ENCODE measurements at regions not wholly inside any gene's neighbourhood (a gene's known extent, or its start where the extent isn't known, plus 50 kb on each side); places are given as distances from the start of the nearest gene placed in this dataset.
A peak's percentile ranks its signal among the peaks of the same experiment; 100 is the strongest.

DNA sequence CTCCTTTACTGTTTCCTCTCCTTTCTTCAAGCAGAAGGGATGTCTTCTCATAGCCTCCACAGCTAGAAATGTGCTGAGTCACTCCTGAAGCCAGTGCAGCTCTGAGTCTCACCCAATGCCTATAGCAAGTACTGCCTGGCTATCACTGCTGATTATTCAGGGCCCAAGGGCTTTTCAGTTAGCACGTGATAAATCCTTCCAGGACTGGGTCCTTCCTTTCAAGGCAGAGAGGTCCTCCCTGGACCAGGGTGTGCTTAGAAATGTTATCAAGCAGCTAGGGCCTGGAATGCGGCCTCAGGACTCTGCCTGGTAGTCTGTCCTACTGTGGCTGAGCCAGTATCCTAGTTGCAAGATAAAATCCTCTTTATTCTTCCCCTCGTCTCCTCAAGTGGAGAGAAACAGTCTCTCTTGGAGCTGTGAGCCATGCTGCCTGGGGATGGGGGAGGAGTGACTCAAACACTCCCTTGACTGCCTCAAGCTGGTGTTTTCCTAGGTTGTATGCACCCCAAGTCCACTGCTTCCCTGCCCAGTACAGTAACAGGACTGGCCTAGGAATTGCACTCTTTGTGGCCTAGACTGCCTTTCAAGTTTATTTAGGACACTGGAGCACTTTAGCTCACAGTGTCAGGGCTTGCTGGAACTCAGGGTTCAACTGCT lies 198.7 kb upstream of the SERP2 start:
- peak; percentile 70 for DNase-seq (ENCODE audit: low spot score)

DNA sequence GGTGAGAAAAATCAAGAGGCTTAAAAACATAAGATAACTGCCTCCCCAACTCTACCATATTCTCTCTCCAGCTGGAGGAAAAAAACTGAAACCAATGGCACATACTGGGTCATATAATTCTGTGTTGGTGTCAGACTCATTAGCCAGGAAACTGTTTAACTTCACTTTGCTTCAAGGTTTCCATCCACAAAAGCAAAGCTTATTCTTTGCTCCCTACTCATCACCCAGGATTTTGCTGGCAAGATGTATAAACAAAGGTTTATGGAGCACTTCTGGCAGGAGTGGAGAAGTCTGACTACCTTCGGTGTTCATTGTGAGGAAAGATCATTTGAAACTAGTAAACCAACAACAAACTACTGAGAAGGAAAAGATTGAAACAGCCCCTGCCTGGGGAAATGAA lies 197.5 kb upstream of the SERP2 start:
- no peak for DNase-seq (ENCODE audit: low spot score)

DNA sequence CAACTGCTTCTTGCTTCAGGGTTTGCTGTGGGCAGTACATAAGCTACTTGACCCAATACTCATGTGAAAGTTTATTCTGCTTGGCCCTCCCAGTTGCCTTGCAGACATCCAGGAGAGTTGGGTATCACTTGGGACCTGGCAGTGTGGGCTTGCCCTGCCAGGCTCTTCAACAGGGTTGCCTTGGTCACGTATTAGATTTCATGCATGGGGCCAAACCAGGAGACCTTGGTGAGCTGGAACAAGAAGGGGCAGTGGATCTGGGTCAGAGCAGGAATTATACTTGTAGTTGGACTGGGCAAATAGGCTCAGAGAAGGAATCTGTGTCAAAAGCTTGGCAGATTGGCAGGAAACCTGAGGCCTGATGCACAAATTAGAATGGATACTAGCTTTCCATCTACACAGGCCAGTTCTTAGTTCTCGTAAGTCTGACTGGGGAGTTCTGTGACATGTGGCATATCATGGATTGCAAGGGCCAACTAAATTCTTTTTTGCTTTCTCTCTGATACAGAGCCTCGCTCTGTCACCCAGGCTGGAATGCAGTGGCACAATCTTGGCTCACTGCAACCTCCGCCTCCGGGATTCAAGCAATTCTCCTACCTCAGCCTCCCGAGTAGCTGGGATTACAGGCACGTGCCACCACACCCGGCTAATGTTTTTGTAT lies 192.6 kb upstream of the SERP2 start:
- no peak for DNase-seq (ENCODE audit: low spot score)

DNA sequence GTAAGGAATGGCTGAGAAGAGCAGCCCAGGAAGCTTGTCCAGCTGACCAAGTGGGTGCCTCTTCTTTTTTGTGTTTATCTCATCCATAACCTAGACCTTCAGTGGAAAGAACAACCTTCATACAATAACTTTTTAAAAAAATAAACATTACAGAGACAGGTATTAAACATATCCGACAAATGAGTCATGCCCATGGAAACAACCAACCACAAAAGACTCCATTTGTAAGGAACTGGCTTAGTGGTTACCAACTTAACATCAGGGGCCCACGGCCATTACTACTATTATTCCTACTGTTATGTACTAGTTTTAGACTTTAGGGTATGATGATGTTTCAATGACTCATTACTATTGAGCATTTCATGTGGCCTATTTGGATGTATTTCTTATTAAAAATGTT lies 191.7 kb upstream of the SERP2 start:
- no peak for DNase-seq (ENCODE audit: low spot score)

DNA sequence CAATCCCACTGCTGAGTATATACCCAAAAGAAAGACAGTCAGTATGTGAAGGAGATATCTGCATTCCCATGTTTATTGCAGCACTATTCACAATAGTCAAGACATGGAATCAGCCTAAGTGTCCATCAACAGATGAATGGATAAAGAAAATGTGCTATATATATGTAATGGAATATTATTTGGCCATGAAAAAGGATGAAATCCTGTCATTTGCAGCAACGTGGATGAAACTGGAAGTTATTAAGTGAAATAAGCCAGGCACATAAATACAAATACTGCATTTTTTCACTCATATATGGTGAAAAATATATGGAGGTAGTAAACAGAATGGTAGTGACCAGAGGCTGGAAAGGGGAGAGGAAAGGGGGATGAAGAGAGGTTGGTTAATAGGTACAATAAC lies 188.9 kb upstream of the SERP2 start:
- no peak for DNase-seq (ENCODE audit: low spot score)

DNA sequence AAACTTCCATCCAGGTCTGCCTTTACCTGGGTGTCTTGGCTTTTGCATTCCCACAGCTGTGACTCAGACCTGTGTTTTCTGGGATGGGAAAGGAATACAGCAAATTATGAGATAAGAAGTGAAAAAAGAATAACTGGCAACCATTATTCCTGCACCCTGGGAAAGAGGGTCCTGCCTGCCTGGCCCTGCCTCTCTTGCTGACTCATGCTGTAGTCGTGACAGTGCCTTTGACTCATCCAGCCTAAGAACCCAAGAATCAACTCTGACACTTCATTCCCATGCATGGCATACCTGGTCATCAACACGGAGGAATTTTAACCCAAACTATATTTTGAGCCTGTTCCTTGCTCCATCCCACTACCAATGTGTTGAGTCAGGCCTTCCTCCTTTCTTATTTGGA lies 185.4 kb upstream of the SERP2 start:
- DNase-seq (ENCODE audit: low spot score), result no peak

DNA sequence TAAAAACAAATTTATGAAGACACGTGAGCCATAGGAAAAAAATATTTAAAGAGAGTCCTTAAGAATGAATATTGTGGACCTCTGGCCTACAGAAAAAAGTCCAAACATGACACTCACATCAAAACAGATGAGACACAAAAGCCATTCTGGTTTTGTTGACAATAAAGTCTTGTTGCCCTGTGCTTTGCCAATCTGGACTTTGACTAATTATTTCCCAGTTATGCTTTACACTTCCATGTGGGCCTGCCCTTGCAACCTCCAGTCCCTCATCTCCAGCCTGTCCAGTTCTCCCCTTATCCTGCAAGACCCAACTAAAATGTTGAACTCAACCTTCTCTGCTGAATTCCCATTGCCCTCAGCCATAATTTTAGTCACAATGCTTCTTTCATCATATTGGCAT lies 184.5 kb upstream of the SERP2 start:
- DNase-seq (ENCODE audit: low spot score), result no peak

DNA sequence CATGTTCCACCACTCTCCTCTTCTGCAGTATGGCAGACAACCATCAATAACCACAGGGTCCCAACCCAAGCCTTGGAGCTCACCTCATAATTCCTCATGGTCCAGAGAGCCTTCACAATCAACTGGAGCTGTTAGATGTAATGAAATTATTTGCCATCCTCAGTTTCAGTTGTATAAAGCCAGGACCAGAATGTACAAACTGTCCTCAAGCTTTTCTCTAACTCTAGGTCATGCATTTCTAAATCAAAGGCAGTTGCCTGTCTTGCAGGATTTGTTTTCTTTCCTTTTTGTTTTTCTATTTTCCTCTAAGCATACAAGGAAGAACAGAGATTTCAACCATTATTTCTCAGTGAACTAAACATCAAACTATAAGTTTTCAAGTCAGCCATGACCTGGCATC lies 182.5 kb upstream of the SERP2 start:
- no peak for DNase-seq (ENCODE audit: low spot score)

DNA sequence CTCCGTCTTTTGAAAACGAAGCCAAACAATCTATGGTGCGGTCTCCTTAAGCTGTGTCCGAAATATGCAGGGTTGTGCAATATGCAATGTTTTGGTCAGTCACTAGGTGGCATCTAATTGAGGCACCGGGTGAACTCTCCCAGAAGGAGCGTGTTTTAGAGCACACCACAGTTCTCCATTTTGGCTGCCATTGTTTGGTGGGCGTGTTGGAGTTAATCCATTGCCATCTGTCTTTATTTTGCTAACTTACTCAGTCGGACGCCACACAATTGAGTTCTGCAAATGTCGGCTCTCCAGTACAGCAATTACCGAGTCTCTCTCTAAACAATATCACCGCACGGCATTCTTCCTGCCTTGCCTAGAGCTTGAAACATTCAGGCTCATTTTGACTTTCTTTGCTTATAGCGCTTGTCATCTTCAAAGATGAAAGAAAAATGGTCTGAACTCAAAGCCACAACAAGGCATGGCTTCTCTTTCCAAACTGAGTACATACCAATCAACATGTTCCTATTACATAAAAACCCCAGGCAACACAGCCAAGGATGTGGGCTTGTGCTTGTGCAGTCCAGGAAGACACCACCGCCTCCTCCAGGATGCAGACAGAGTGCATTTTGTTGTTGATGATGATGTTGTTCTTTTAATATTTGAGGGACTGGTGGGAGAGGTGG lies 182.0 kb upstream of the SERP2 start:
- peak; percentile 58 for DNase-seq (ENCODE audit: low spot score)

DNA sequence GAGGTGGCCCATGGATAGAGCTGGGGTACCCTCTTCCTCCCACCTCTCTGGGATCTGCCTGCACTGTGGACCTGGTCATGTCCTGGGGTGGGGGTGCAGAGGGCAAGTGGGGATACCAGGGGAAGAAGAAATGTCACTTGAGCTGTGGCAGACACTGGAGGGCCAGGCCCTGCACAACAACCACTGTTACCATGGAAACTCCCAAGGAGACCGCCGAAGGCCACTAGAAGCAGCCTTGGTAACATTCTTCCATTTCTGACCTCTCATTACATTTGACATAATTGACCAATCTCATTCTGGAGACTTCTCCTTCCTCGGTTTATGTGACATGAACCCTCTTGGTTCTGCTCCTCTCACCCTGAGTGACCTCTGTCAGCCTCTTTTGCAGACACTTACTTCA lies 179.9 kb upstream of the SERP2 start:
- DNase-seq (ENCODE audit: low spot score), result no peak

DNA sequence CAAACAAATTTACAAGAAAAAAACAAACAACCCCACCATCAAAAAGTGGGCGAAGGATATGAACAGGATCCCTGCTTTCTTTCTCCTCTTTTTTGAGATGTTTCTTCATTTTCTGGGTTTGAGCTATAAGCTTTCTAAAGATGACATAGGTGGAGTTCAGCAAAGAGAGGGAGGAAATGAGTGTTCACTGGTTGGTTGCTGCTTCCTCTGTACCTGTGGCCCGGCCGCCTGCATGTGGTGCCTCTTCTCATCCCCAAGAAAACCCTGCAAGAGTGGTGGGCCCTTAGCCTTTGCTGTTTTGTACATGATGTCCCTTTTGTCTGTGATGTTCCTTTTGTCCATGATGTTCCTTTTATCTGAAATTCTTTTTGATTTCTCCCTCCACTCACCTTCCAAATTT lies 178.4 kb upstream of the SERP2 start:
- DNase-seq (ENCODE audit: low spot score), result no peak

DNA sequence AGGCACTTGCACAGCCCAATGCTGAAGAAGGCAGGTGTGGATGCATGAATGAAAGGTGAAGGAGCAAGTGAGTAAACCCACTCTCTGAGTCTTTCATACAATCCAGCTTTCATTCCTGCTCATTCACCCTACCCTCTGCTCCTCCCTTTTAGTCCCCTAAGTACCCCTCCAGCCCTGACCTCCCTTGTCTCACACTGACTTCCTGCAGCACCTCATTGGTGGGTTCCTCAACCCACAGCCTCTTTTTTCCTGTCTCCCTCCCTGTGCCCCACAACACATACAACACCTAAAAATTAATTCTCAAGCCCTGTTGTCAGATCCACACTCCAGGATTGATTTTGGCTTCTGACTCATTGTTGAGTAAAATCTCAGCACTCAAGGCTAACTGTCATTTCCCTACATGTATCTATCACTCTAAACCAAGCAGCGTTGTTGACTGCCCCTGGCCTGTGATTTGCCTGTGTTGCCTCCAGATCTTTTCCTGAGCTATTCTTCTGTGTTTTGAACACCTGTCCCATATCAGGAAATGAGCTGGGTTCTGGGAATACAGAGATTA lies 177.3 kb upstream of the SERP2 start:
- no peak for DNase-seq (ENCODE audit: low spot score)

DNA sequence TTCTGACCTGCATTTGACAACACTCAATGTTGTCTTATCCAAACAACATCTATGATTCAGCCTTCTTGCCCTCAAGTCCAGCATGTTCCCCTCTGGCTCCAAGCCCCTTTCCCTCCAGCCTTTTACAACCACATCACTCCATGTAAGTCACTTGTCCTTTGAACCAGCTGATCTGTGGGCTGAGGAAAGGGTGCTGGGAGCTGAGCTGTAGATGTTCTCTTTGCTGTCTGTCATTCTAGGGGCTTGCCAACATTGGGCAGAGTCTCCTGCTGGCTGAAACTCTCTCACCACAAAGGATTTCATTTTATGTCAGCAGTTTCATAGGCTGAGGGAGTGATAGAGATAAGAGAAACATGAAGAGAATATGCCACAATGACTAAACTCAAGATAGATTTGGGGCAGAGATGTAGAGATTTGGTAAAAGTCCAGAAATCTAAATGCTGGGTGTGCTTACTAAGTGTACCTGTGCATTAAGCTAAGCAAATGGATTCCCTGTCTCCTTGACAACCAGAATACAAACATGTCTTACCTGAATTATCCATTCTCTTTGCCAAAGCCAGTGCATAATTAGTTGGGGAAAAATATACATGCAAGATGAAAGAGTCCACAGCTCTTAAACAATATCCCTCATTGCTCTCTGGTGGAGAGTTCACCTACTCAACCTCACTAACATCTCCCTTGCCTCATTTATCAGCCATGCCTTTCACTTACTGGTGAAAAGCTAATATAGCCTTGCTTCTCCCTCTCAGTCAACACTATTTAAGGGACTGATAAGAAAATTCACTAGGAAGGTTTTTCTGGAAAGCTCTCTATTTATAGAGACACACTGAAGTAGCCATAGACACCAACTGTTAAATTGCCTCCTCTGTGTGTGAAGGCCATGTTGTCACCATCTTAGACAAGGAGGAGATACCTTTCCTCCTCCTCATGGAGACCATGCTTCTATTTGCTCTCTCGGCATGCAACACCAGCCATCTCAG lies 175.5 kb upstream of the SERP2 start:
- peak; percentile 65 for DNase-seq (ENCODE audit: low spot score)

DNA sequence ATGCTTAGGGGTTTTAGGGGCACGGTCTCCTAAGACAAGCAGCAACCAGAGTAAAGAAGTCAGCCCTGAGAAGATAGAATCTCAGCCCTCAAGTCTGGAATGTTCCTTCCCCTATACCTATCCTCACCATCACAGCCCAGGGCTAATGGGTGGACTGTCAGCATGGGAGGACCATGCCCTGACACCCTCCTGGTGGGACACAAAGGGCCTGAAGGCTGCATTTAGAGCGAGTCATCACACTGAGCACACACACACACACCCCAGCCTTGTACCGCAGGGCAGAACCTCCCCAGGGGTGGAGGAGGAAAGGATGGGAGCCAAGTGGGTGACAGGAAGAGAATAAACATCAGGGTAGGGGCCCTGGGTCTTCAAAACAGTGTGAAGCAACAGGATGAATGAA lies 174.8 kb upstream of the SERP2 start:
- DNase-seq (ENCODE audit: low spot score), result no peak

DNA sequence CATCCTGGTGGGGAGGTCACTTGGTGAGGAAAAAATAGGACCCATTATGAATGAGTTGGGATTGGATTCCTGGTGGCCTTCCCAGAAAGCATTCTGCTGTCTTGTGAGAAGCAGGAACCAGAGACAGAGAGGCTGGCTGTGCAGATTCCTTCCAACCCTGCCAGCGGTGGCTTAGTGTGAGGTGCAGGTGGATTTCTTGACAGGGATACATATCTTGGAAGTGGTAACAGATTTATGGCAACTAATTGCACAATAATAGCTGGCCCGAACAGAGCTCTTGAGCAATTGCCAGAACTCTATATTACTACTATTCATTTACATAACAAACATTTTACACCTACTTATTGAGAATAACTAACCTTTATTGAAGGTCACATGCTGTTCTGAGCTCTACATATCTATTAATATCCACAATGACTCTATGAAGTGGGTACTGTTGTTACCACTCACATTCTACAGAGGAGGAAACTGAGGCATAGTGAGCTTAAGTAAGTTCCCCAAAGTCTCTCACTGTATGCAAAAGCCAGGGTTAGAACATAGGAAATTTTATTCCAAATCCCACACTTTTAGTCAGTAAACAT lies 173.9 kb upstream of the SERP2 start:
- DNase-seq (ENCODE audit: low spot score), result no peak

DNA sequence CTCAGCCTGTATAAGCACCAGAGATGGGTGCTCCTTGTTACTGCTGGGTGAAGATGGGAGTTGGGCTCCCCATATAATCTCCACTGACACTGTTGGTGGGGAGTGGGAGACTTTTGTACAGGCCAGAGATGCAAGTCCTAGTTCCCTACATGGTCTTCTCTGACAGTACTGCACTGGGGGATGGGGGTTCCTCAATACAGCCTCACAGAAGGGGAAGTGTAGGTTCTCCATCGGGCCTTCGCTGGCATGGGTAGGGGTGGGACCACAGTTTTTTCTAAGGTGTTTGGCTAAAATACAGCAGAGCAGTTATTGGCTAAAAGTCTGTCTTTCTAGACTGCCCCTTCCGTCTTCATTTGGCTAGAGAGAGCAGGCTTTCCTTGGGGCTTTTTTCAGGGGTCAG lies 167.2 kb upstream of the SERP2 start:
- no peak for DNase-seq (ENCODE audit: low spot score)

DNA sequence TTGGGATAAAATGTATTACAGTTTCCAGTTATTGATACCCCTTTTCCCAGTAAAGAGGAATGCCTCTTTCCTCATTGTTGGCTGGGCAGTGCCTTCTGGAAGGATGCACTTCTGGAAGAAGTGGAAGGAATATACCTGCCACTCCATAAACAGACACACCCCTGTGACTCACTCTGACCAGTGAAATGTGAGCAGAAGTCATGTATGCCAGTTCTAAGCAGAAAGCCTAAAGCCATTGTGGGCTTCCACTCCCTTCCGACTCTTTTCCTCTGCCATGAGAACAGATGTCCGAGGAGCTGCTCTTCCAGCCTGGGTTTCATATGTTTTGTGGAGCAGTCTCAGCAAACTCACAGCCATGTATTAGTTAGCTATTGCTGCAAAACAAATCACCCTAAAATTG lies 166.1 kb upstream of the SERP2 start:
- DNase-seq (ENCODE audit: low spot score), result no peak

DNA sequence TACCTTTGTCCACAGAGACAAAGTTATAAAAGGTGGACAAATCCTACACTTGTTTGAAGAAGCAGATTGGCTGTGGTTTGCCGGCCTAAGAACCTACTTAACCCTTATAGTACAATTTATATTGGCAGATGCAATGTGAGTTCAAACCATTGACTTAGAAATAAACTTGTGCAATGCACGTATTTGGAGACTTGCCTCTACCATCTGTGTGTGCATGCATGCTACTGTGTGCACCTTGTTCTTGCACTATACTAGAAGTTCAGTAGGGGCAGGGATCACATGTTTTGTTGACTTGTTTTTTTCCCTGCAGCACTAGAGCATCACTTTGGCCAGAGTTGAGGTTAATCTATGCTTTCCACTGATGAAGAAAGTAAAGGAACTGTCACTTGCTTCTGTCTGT lies 163.1 kb upstream of the SERP2 start:
- no peak for DNase-seq (ENCODE audit: low spot score)

DNA sequence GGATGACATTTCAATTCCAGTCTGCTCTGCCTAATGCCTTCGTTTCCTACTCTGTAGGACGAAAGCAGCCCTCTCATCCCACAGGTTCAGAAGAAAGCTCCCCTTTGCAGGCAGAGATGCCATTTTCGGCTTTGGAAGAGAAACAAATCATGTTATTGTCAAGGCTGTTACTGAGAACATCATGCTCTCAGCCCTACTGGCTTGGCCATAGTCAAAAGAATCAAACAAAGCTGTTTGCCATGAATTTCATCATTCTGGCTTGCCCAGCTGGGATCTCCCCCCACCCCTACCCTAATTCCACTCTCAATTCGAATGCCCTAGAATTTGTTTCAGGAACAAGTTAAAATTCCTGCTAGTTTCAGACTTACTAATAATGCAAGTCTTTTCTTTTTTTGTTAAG lies 162.3 kb upstream of the SERP2 start:
- DNase-seq (ENCODE audit: low spot score), result no peak

DNA sequence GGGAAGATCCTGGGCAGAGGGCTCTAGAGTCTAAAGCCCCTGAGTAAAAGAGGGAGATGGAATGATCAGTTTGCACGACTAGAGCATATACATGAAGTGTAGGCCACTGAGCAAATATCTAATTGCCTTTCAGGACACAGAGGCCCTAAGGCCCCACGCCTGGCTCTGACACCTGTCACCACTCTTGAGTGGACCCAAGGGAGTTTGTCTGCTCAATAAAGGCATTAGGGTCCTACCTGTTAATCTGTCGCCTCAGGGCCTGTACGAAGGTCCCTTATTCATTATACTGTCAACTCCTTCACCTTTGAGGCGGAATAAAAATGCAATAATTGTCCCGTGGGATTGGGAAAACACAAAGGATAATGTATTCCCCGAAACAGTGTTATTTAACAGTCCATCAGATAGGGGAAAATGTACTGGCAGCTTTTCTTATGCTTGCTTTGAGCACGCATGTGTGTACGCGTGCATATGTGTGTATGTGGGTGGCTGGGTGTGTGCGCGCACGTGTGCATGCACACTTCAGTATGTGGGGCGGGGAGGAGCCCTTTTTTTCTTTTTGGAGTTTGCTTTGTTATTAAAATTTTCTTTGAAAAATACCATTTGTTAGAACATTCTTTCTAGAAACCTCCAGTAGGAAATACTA lies 161.8 kb upstream of the SERP2 start:
- no peak for DNase-seq (ENCODE audit: low spot score)

All from umbilical cord (tissue), 1 donor.